T-helper 17 cell (primary cell): ENCODE measurements at regions not wholly inside any gene's neighbourhood (a gene's known extent, or its start where the extent isn't known, plus 50 kb on each side); places are given as distances from the start of the nearest gene placed in this dataset.

Experiments used
- ATAC-seq: fragments of 150-1000 bp; cut with Tn5 transposase; 2 replicates; pipeline ENCODE4 v1.10.0; 2021; ENCODE audit warnings: mild to moderate bottlenecking, moderate library complexity
- DNase-seq, 3 donors: peaks; one replicate each; pipeline versions ENCODE4 v3.0.0 to v3.0.0-alpha.2; 2020 to 2021
- H3K9me3 ChIP-seq: one replicate; pipeline ENCODE4 v1.7.0; 2013; ENCODE audit warnings: low read length, mild to moderate bottlenecking; ENCODE audit not compliant: control insufficient read depth, poor library complexity, severe bottlenecking
- H3K27ac Mint-ChIP-seq: one replicate; pipeline ENCODE4 v1.8.0; 2022; ENCODE audit warnings: mild to moderate bottlenecking, moderate library complexity, mixed read lengths
- H3K27me3 Mint-ChIP-seq: one replicate; pipeline ENCODE4 v1.8.0; 2022; ENCODE audit warnings: mixed read lengths
- H3K36me3 Mint-ChIP-seq: one replicate; pipeline ENCODE4 v1.8.0; 2022; ENCODE audit warnings: low read depth, mixed read lengths
- H3K4me1 Mint-ChIP-seq: one replicate; pipeline ENCODE4 v1.8.0; 2022; ENCODE audit warnings: mild to moderate bottlenecking, mixed read lengths
- H3K4me3 Mint-ChIP-seq: one replicate; pipeline ENCODE4 v1.8.0; 2022; ENCODE audit warnings: mild to moderate bottlenecking, moderate library complexity, mixed read lengths

GRCh38 chr11:128026596-128026995 lies 560.8 kb downstream of the ETS1 start:
- ATAC-seq (no peak), DNase-seq (no peak)
- H3K36me3 Mint-ChIP-seq, result peaks cover 7% of the 10 kb centered on the region
- no peaks in the 10 kb centered on the region for H3K9me3 ChIP-seq
- peaks cover 39% of the 10 kb centered on the region for H3K27me3 Mint-ChIP-seq
- no peak overlapping the region for H3K4me3 Mint-ChIP-seq
- no peak overlapping the region for H3K27ac Mint-ChIP-seq
- peaks cover 5% of the 10 kb centered on the region for H3K4me1 Mint-ChIP-seq

GRCh38 chr11:128022761-128023160 lies 564.6 kb downstream of the ETS1 start:
- ATAC-seq, result no peak
- peaks cover 7% of the 10 kb centered on the region for H3K4me1 Mint-ChIP-seq

GRCh38 chr11:128022007-128022368 lies 565.4 kb downstream of the ETS1 start:
- ATAC-seq, result no peak
- Mint-ChIP-seq H3K27me3 (peaks cover 30% of the 10 kb centered on the region), H3K4me1 (peaks cover 7% of the 10 kb centered on the region), H3K4me3 (no peak overlapping the region), H3K27ac (no peak overlapping the region), H3K36me3 (peaks cover 8% of the 10 kb centered on the region)
- H3K9me3 ChIP-seq, result no peaks in the 10 kb centered on the region
- DNase-seq, result no peak

More at GRCh38 chr11:128022761-128023160, 564.6 kb downstream of the ETS1 start:
- Mint-ChIP-seq H3K27me3 (peaks cover 38% of the 10 kb centered on the region), H3K36me3 (peaks cover 8% of the 10 kb centered on the region), H3K4me3 (no peak overlapping the region), H3K27ac (no peak overlapping the region)
- H3K9me3 ChIP-seq, result no peaks in the 10 kb centered on the region
- no peak for DNase-seq

GRCh38 chr11:128021349-128022006 lies 565.9 kb downstream of the ETS1 start:
- H3K27me3 Mint-ChIP-seq, result peaks cover 25% of the 10 kb centered on the region

GRCh38 chr11:128018692-128019091 lies 568.7 kb downstream of the ETS1 start:
- H3K4me1 Mint-ChIP-seq, result peaks cover 4% of the 10 kb centered on the region
- no peak for ATAC-seq

More at GRCh38 chr11:128021349-128022006, 565.9 kb downstream of the ETS1 start:
- ATAC-seq, result no peak
- H3K4me3 Mint-ChIP-seq, result no peak overlapping the region
- H3K9me3 ChIP-seq, result no peaks in the 10 kb centered on the region
- DNase-seq, result no peak
- peaks cover 7% of the 10 kb centered on the region for H3K4me1 Mint-ChIP-seq
- peaks cover 8% of the 10 kb centered on the region for H3K36me3 Mint-ChIP-seq
- no peak overlapping the region for H3K27ac Mint-ChIP-seq

GRCh38 chr11:128005562-128005961 lies 581.8 kb downstream of the ETS1 start:
- H3K9me3 ChIP-seq, result peaks cover 4% of the 10 kb centered on the region
- no peaks in the 10 kb centered on the region for H3K36me3 Mint-ChIP-seq
- H3K4me1 Mint-ChIP-seq, result no peaks in the 10 kb centered on the region
- H3K27ac Mint-ChIP-seq, result no peak overlapping the region
- peaks cover 20% of the 10 kb centered on the region for H3K27me3 Mint-ChIP-seq
- DNase-seq, result no peak
- no peak for ATAC-seq
- no peak overlapping the region for H3K4me3 Mint-ChIP-seq

More at GRCh38 chr11:128018692-128019091, 568.7 kb downstream of the ETS1 start:
- DNase-seq, result no peak
- Mint-ChIP-seq H3K27ac (no peak overlapping the region), H3K36me3 (peaks cover 6% of the 10 kb centered on the region), H3K4me3 (no peak overlapping the region), H3K27me3 (peaks cover 19% of the 10 kb centered on the region)
- H3K9me3 ChIP-seq, result no peaks in the 10 kb centered on the region

- H3K36me3 Mint-ChIP-seq, result peaks cover 3% of the 10 kb centered on the region
- H3K27ac Mint-ChIP-seq, result no peak overlapping the region
- ATAC-seq, result no peak
- no peak for DNase-seq
- no peaks in the 10 kb centered on the region for H3K9me3 ChIP-seq
- no peaks in the 10 kb centered on the region for H3K4me1 Mint-ChIP-seq
- peaks cover 40% of the 10 kb centered on the region for H3K27me3 Mint-ChIP-seq
- no peak overlapping the region for H3K4me3 Mint-ChIP-seq
Measured at GRCh38 chr11:127998421-127998820, 588.9 kb downstream of the ETS1 start.

- ATAC-seq, result no peak
- H3K27me3 Mint-ChIP-seq, result peaks cover 37% of the 10 kb centered on the region
- no peak overlapping the region for H3K4me3 Mint-ChIP-seq
- no peaks in the 10 kb centered on the region for H3K4me1 Mint-ChIP-seq
- H3K27ac Mint-ChIP-seq, result no peak overlapping the region
- no peaks in the 10 kb centered on the region for H3K9me3 ChIP-seq
- H3K36me3 Mint-ChIP-seq, result peaks cover 3% of the 10 kb centered on the region
- no peak for DNase-seq
Measured at GRCh38 chr11:127997594-127997993, 589.8 kb downstream of the ETS1 start.

- ATAC-seq (no peak), DNase-seq (no peak)
- Mint-ChIP-seq H3K4me3 (no peak overlapping the region), H3K27ac (no peak overlapping the region), H3K4me1 (no peaks in the 10 kb centered on the region), H3K36me3 (peaks cover 3% of the 10 kb centered on the region), H3K27me3 (peaks cover 32% of the 10 kb centered on the region)
- H3K9me3 ChIP-seq, result no peaks in the 10 kb centered on the region
Measured at GRCh38 chr11:127996825-127997224, 590.5 kb downstream of the ETS1 start.

GRCh38 chr11:127995921-127996320 lies 591.4 kb downstream of the ETS1 start:
- ATAC-seq, result no peak
- Mint-ChIP-seq H3K4me3 (no peak overlapping the region), H3K36me3 (peaks cover 3% of the 10 kb centered on the region), H3K27ac (no peak overlapping the region), H3K4me1 (no peaks in the 10 kb centered on the region), H3K27me3 (peaks cover 32% of the 10 kb centered on the region)
- DNase-seq, result no peak
- H3K9me3 ChIP-seq, result no peaks in the 10 kb centered on the region

GRCh38 chr11:127994736-127995135 lies 592.6 kb downstream of the ETS1 start:
- ATAC-seq (no peak), DNase-seq (no peak)
- Mint-ChIP-seq H3K4me1 (no peaks in the 10 kb centered on the region), H3K27me3 (peaks cover 39% of the 10 kb centered on the region), H3K36me3 (peaks cover 3% of the 10 kb centered on the region), H3K27ac (no peak overlapping the region), H3K4me3 (no peak overlapping the region)
- no peaks in the 10 kb centered on the region for H3K9me3 ChIP-seq

GRCh38 chr11:127993788-127994187 lies 593.6 kb downstream of the ETS1 start:
- no peaks in the 10 kb centered on the region for H3K9me3 ChIP-seq
- Mint-ChIP-seq H3K36me3 (peaks cover 3% of the 10 kb centered on the region), H3K27ac (no peak overlapping the region), H3K4me1 (no peaks in the 10 kb centered on the region), H3K27me3 (peaks cover 40% of the 10 kb centered on the region), H3K4me3 (no peak overlapping the region)
- ATAC-seq (no peak), DNase-seq (no peak)

- Mint-ChIP-seq H3K27me3 (peaks cover 36% of the 10 kb centered on the region), H3K27ac (no peak overlapping the region), H3K4me3 (no peak overlapping the region), H3K4me1 (no peaks in the 10 kb centered on the region), H3K36me3 (peaks cover 3% of the 10 kb centered on the region)
- H3K9me3 ChIP-seq, result no peaks in the 10 kb centered on the region
- DNase-seq (no peak), ATAC-seq (no peak)
Measured at GRCh38 chr11:127993281-127993680, 594.1 kb downstream of the ETS1 start.

- DNase-seq, result no peak
- no peaks in the 10 kb centered on the region for H3K4me1 Mint-ChIP-seq
- H3K36me3 Mint-ChIP-seq, result no peaks in the 10 kb centered on the region
- peaks cover 13% of the 10 kb centered on the region for H3K27me3 Mint-ChIP-seq
- H3K4me3 Mint-ChIP-seq, result no peak overlapping the region
- no peak for ATAC-seq
- no peak overlapping the region for H3K27ac Mint-ChIP-seq
- no peaks in the 10 kb centered on the region for H3K9me3 ChIP-seq
Measured at GRCh38 chr11:127986073-127986472, 601.3 kb downstream of the ETS1 start.
